Naive B cell (primary cell): ENCODE measurements at regions not wholly inside any gene's neighbourhood (a gene's known extent, or its start where the extent isn't known, plus 50 kb on each side); places are given as distances from the start of the nearest gene placed in this dataset.

Source experiments
- ATAC-seq, 2 donors: fragments of 150-1000 bp; cut with Tn5 transposase; 2 replicates each; pipeline ENCODE4 v1.10.0; 2021; ENCODE audit warnings: low read depth in 2 of 2, mild to moderate bottlenecking in 2 of 2, moderate library complexity in 2 of 2
- DNase-seq: peaks from one replicate; pipeline ENCODE4 v3.0.0; 2022
- H3K27ac Mint-ChIP-seq, 6 donors: one replicate each; pipeline ENCODE4 v1.8.0; 2020 to 2022; ENCODE audit warnings: mild to moderate bottlenecking in 6 of 6, mixed read lengths in 6 of 6, moderate library complexity in 5 of 6, inconsistent platforms in 2 of 6
- H3K27me3 Mint-ChIP-seq, 3 donors: one replicate each; pipeline ENCODE4 v1.8.0; 2021 to 2022; ENCODE audit warnings: mixed read lengths in 3 of 3, mild to moderate bottlenecking in 1 of 3
- H3K36me3 Mint-ChIP-seq, 2 donors: one replicate each; pipeline ENCODE4 v1.8.0; 2020 to 2022; ENCODE audit warnings: mixed read lengths in 2 of 2, inconsistent platforms in 1 of 2, mild to moderate bottlenecking in 1 of 2
- H3K4me1 Mint-ChIP-seq, 3 donors: one replicate each; pipeline ENCODE4 v1.8.0; 2020 to 2022; ENCODE audit warnings: mixed read lengths in 3 of 3, inconsistent platforms in 1 of 3, mild to moderate bottlenecking in 1 of 3, moderate library complexity in 1 of 3
- H3K4me3 Mint-ChIP-seq, 8 donors: one replicate each; pipeline ENCODE4 v1.8.0; 2020 to 2022; ENCODE audit warnings: mild to moderate bottlenecking in 8 of 8, mixed read lengths in 8 of 8, moderate library complexity in 8 of 8, inconsistent platforms in 2 of 8
- H3K9me3 Mint-ChIP-seq, 7 donors: one replicate each; pipeline ENCODE4 v1.8.0; 2020 to 2022; ENCODE audit warnings: mixed read lengths in 7 of 7, mild to moderate bottlenecking in 5 of 7, inconsistent platforms in 2 of 7, moderate library complexity in 1 of 7

DNA sequence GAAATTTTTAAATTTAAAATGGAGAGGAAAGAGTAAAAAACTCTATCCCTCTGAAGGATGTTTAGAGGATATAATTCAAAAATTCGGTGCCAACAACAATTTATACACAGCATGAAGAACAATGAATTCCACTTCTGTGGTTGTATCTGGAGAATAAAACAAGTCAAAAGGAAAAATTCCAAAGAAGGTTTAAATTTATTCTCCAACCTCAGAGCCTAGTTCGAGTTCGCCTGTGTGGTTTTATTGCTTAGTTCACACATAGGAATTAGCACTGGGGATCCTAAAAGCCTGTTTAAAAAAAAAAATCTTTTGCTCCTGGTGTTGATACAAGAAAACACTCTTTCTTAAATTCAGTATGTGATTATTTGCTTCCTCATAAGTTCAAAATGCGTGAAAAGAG lies 79.2 kb downstream of the LLPH start:
- H3K27ac Mint-ChIP-seq: no peak overlapping the region
- DNase-seq: no peak
- H3K27me3 Mint-ChIP-seq: peaks cover 0 to 10% (median 0%) of the 10 kb centered on the region in 3 donors
- no peak overlapping the region for H3K4me3 Mint-ChIP-seq
- no peak for ATAC-seq
- H3K9me3 Mint-ChIP-seq: peaks cover 0 to 2% (median 0%) of the 10 kb centered on the region in 7 donors
- no peaks in the 10 kb centered on the region for H3K4me1 Mint-ChIP-seq
- H3K36me3 Mint-ChIP-seq: no peaks in the 10 kb centered on the region

DNA sequence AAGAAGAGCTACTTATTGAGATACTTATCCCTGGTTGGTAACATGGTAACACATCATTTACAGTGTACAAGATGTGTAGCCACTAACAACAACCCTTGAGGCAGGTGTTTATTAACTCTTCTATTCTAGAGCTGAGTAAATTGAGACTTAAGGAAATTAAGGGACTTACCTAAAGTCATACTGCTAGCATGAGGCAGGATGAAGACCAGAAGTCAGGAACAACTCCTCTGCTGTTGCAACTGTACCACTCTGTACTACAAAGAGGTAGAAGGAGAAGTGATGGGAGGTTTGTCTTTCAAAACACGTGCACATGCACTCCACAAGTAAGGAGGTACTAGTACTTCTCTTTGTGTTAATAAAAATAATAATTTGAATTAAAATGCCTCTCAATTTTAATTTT lies 79.9 kb downstream of the LLPH start:
- no peak for DNase-seq
- H3K9me3 Mint-ChIP-seq: peaks cover 0 to 2% (median 0%) of the 10 kb centered on the region in 7 donors
- H3K27me3 Mint-ChIP-seq: peaks cover 0 to 10% (median 0%) of the 10 kb centered on the region in 3 donors
- no peaks in the 10 kb centered on the region for H3K4me1 Mint-ChIP-seq
- no peak for ATAC-seq
- H3K27ac Mint-ChIP-seq: no peak overlapping the region
- no peaks in the 10 kb centered on the region for H3K36me3 Mint-ChIP-seq
- no peak overlapping the region for H3K4me3 Mint-ChIP-seq

DNA sequence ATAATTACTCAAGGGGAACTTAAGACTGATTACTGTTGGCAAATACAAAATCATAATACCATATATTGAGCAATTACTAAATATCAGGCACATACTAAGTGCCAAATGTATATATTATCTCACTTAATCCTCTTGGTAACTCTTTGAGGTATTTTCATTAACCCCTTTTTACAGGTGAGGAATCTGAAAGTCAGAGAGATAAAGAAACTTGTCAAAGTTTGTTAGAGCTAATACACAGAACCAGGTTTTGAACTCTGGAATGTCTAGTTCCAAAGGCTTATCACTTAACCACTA lies 80.3 kb downstream of the LLPH start:
- no peak for ATAC-seq
- H3K9me3 Mint-ChIP-seq: peaks cover 0 to 2% (median 0%) of the 10 kb centered on the region in 7 donors
- H3K27ac Mint-ChIP-seq: no peak overlapping the region

DNA sequence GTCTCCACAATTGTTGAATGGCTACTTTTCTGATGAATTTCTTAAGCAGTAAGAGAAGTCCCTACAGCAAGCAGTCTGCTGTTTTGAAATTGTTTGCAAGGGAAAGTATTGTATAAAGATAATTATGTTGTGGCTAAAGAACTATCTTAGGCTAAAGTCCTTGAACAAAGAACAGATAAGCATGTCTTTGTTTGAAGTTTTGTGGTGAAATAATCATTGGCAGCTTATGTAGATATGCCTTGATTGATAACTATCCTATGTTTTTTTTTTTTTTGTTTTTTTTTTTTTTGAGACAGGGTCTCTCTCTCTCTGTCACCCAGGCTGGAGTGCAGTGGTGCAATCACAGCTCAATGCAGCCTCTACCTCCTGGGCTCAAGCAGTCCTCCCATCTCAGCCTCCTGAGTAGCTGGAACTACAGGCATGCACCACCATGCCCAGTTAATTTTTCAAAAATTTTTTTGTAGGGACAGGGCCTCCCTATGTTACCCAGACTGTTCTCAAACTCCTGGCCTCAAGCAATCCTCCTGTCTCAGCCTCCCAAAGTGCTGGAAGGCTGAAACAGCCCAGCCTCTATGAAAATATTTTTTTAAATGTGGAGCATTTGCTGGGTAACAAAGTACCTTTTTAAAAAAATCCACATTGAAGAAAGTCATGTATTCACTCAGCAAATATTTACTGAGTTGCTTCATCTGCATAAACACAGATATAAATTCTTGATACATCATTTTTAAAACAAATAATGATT lies 80.8 kb downstream of the LLPH start:
- ATAC-seq: no peak
- H3K36me3 Mint-ChIP-seq: no peaks in the 10 kb centered on the region
- no peak for DNase-seq
- peaks cover 0 to 10% (median 0%) of the 10 kb centered on the region in 3 donors for H3K27me3 Mint-ChIP-seq
- no peak overlapping the region for H3K4me3 Mint-ChIP-seq
- H3K4me1 Mint-ChIP-seq: no peaks in the 10 kb centered on the region
- peak overlapping the region in 2 of 6 donors; percentile 52 to 60 for H3K27ac Mint-ChIP-seq
- peaks cover 0 to 2% (median 0%) of the 10 kb centered on the region in 7 donors for H3K9me3 Mint-ChIP-seq

More for the DNA sequence above, 80.3 kb downstream of the LLPH start:
- DNase-seq: no peak
- Mint-ChIP-seq H3K36me3 (no peaks in the 10 kb centered on the region), H3K4me3 (no peak overlapping the region), H3K27me3 (peaks cover 0 to 10% (median 0%) of the 10 kb centered on the region in 3 donors), H3K4me1 (no peaks in the 10 kb centered on the region)

DNA sequence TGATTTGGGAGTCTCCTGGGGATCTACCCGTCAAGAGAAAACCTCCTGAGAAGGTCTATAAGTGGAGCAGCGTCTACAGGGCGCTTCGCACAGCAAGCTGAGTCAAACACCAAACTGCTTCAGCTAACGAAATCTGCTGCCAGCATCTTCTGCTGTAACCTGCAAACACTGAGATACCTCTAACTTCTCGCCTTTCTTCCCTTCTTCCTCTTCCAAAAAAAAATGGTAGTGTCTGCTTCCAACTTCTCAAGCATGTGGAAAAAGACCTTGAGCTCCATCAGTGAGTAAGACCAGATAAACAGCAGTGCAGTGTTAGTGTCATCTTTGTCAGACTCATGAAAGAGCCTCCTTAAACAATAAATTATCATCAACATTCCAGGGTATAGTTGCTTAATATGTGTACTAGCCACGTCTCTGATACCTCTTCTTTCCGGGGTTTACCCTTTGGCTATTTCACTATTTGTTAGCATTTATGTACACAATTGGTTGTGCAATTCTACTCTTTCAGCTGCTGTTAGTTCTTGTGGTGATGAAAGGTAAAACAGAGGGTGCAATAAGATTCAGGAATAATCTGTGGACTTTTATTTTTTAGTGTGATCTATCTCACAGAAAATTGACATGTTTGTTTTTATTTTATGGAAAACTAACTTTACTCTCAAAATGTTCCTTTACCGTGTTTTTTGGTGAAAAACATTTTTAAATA lies 81.6 kb downstream of the LLPH start:
- ATAC-seq (no peak), DNase-seq (no peak)
- no peak overlapping the region for H3K27ac Mint-ChIP-seq
- H3K9me3 Mint-ChIP-seq: peaks cover 0 to 2% (median 0%) of the 10 kb centered on the region in 7 donors
- H3K27me3 Mint-ChIP-seq: peaks cover 0 to 10% (median 0%) of the 10 kb centered on the region in 3 donors
- no peaks in the 10 kb centered on the region for H3K4me1 Mint-ChIP-seq
- no peak overlapping the region for H3K4me3 Mint-ChIP-seq
- H3K36me3 Mint-ChIP-seq: no peaks in the 10 kb centered on the region

DNA sequence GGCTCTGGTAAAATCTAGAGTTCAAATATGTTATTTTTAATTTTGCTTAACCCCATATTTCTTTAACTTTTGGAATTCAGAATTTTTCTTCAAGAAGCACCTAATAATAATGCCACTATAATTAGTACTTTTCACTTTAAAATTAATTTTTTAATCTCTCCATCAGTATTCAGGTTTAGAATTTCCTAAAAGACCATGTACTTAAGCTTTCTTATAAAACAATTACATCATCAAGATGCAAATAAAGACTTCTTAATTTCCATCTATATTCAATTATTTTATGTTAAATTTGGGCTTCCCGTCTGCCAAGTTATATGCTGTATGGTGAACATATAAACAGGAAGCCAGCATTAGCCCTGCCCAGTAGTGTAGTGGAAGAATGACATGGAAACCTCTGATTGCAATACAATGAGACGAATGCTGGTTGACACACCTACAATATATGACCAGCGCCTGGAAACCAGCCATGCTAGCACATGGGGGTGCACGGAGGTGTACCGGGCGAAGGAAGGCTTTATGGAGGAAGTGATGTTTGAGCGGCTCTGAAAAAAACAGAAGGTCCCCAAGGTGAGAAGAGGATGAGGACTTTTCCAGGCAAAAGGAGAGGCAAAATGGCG lies 82.2 kb downstream of the LLPH start:
- no peak for DNase-seq
- no peaks in the 10 kb centered on the region for H3K36me3 Mint-ChIP-seq
- H3K27me3 Mint-ChIP-seq: peaks cover 0 to 10% (median under 1%) of the 10 kb centered on the region in 3 donors
- no peak overlapping the region for H3K27ac Mint-ChIP-seq
- peak overlapping the region in 1 of 8 donors; percentile 53 for H3K4me3 Mint-ChIP-seq
- H3K9me3 Mint-ChIP-seq: peaks cover 0 to 2% (median 0%) of the 10 kb centered on the region in 7 donors
- ATAC-seq: no peak
- no peaks in the 10 kb centered on the region for H3K4me1 Mint-ChIP-seq

DNA sequence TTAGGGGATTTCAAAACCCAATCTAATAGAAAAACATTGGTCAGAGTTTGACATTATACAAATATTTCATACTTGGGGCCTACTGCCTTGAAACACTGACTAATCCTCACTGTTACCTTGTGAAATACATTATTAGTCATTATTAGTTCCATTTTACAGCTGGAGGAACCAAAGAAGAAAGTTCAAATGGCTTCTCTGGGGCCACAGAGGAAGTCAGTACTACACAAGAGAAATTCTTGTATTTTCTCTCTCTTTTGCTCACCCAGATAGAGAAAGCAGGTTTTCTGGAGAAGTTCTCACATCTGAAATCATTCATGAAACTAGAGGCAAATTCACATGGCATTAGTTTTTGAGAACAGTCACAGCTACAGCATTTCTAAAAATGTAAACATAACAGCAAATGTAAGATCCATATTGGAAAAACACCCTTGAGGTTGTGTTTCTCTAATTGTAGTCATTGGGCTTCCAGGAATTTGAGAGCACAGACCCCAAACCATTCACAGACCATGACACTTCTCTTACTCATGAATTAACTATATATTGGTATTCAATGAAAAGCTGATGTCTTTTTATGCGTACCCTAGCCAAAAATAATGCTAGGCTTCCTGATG lies 83.0 kb downstream of the LLPH start:
- Mint-ChIP-seq H3K4me3 (no peak overlapping the region), H3K27me3 (peaks cover 0 to 10% (median 9%) of the 10 kb centered on the region in 3 donors), H3K27ac (no peak overlapping the region), H3K36me3 (no peaks in the 10 kb centered on the region), H3K9me3 (peaks cover 0 to 2% (median 0%) of the 10 kb centered on the region in 7 donors), H3K4me1 (no peaks in the 10 kb centered on the region)
- DNase-seq: no peak
- no peak for ATAC-seq

DNA sequence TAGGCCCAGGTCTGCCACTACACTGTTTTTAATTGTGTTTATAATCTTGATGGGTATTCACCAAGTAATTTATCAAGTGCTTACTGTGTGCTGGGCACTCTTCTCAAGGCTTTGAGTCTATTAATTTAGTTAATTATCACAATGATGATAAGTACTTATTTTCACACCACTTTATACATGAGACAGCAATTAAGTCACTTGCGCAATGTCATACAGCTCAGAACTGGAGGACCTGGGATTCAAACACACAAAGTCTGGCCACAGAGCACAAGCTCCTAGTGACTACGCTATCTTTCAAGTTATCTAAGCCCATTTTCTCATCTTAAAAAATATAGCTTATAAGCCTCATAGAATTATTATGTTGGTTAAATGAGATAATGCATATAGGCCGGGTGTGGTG lies 85.0 kb downstream of the LLPH start:
- DNase-seq (no peak), ATAC-seq (no peak)
- H3K27me3 Mint-ChIP-seq: peaks cover 0 to 12% (median 11%) of the 10 kb centered on the region in 3 donors
- H3K4me3 Mint-ChIP-seq: no peak overlapping the region
- no peaks in the 10 kb centered on the region for H3K36me3 Mint-ChIP-seq
- no peaks in the 10 kb centered on the region for H3K4me1 Mint-ChIP-seq
- H3K9me3 Mint-ChIP-seq: peaks cover 0 to 2% (median 0%) of the 10 kb centered on the region in 7 donors
- H3K27ac Mint-ChIP-seq: no peak overlapping the region

DNA sequence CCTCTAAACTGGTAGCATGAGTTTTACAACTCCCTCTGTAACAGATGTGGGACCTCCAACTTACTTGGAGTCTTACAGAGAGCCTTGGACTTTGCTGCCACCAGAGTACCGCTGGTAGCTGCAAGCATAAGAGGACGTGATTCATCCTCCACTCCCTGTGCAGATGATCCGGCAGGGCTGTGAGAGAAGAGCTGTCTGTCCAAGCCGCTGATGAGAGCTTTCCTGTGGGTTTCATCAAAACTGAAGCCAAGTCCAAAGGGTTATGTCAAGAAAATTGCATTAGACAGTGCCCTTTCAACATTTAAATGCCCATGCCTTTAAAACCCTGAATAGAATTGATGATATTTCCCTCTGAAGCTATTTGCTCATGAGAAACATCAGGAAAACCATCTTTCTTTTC lies 85.8 kb downstream of the LLPH start:
- no peak overlapping the region for H3K27ac Mint-ChIP-seq
- DNase-seq (no peak), ATAC-seq (no peak)
- peaks cover 0 to 2% (median 0%) of the 10 kb centered on the region in 7 donors for H3K9me3 Mint-ChIP-seq
- H3K4me3 Mint-ChIP-seq: no peak overlapping the region
- no peaks in the 10 kb centered on the region for H3K4me1 Mint-ChIP-seq
- no peaks in the 10 kb centered on the region for H3K36me3 Mint-ChIP-seq
- H3K27me3 Mint-ChIP-seq: peaks cover 0 to 20% (median 15%) of the 10 kb centered on the region in 3 donors

DNA sequence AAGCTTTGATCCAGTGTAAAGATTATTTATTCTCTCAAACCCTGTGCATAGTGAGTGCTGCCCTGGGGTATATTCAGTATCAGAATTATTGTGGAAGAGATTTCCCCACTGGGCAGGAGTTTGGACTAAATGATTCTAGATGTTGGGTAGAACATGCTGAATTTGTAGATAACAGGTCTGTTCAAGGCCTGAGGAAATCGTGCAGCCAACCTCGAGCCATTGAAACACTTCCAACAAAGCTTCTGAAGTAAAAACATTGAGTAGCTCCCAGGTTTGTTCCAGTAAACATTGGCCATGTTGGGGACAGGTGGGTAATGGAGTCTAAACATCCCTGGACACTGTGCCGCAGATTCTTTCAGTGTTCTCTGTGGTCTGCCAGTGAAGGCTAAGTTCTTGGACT lies 87.5 kb downstream of the LLPH start:
- Mint-ChIP-seq H3K36me3 (no peaks in the 10 kb centered on the region), H3K27ac (no peak overlapping the region), H3K27me3 (peaks cover 3 to 21% (median 6%) of the 10 kb centered on the region in 3 donors), H3K4me1 (no peaks in the 10 kb centered on the region), H3K9me3 (no peaks in the 10 kb centered on the region), H3K4me3 (no peak overlapping the region)
- DNase-seq: no peak
- ATAC-seq: no peak

DNA sequence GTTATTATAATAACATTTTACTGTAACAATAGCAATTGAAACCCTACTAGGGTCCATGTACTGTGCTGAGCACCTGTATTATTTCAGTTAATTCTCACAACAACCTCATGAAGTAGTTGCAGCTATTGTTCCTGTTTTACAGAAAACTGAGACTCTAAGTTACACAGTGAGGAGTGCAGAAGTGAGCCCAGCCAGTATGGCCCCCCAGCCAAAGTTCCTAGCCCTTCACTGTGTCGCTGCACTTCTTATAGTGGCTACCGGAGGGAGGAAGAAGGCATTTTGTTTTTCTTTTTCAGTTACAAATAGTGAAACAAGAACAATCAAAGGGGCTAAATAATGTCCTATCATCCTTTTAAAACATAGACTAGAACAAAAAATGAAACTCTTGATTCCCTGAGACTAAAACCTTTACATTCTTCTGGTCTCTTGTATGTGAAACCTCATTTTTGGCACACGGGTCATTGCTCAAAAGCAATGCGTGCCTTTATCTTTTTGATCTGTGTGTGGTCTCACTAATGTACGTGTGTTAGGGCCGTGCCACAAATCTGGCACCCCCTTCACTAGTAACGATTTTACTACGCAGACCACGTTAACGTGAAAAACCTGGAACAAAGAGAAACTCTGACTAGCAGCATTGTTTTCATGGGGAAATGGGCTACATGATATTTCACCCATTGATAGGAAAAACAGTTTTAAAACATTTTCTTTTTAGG lies 88.7 kb downstream of the LLPH start:
- Mint-ChIP-seq H3K4me1 (no peaks in the 10 kb centered on the region), H3K4me3 (no peak overlapping the region), H3K36me3 (no peaks in the 10 kb centered on the region), H3K9me3 (no peaks in the 10 kb centered on the region), H3K27me3 (peaks cover 7 to 29% (median 10%) of the 10 kb centered on the region in 3 donors), H3K27ac (no peak overlapping the region)
- DNase-seq (no peak), ATAC-seq (no peak)

DNA sequence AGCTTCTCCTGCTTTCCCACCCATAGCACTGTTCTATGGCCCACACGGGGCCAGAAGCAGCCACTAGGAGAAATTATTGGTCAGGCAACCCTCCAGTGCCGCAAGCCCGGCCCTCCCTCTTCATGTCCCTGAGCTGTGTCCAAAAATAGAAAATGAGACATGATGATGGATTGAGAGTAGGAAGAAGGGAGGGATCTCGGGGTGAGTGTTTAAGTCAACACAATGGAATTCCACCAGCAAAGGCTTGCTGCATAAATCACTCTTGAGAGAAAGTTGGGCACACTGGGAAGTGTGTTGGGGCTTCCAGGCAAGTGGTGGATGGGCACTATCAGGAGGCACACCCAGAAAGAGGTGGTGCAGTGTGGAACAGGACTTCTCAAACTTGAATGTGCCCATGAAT lies 94.2 kb downstream of the LLPH start:
- Mint-ChIP-seq H3K9me3 (no peaks in the 10 kb centered on the region), H3K36me3 (no peaks in the 10 kb centered on the region), H3K4me1 (no peaks in the 10 kb centered on the region), H3K27ac (no peak overlapping the region), H3K4me3 (no peak overlapping the region), H3K27me3 (peaks cover 13 to 31% (median 16%) of the 10 kb centered on the region in 3 donors)
- no peak for DNase-seq
- no peak for ATAC-seq

DNA sequence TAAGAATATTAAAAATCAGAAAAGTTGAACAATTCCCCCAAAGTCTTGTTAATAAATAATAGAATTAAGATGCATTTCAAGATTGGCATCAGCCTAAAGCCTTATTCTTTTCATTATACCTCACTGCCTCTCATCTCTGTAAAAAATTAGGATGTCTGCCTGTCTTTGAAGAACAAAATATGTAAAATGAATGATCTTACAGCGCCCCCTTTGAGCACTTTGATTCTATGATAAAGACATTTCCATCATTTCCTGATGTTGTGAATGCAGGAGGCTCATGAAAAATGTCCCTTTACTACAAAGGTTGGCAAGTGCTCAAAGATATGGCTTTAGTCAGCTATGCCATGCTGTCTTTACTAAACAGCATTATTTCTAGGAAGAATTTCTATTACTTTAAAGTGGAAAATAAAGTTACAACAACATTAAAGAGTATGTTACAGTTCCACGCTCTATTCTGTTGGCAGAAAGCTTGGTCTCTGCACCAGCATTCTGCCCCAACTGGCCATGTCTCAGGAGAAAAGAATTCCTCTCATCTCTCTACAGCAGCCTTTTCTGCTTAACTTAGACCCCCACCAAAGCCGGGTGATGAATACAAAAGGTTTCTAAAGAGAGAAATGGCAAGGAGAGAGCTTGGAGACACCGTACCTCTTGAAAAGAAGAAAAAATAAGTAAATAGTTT lies 95.1 kb downstream of the LLPH start:
- no peak for DNase-seq
- H3K9me3 Mint-ChIP-seq: no peaks in the 10 kb centered on the region
- no peaks in the 10 kb centered on the region for H3K36me3 Mint-ChIP-seq
- no peak for ATAC-seq
- peaks cover 13 to 29% (median 14%) of the 10 kb centered on the region in 3 donors for H3K27me3 Mint-ChIP-seq
- H3K4me1 Mint-ChIP-seq: no peaks in the 10 kb centered on the region
- H3K4me3 Mint-ChIP-seq: no peak overlapping the region
- H3K27ac Mint-ChIP-seq: no peak overlapping the region
